HG02642 (cell line): ENCODE measurements at regions not wholly inside any gene's neighbourhood (a gene's known extent, or its start where the extent isn't known, plus 50 kb on each side); places are given as distances from the start of the nearest gene placed in this dataset.

ENCODE experiments used
- ATAC-seq: cut with Tn5 transposase; IDR thresholded peaks from one replicate; pipeline ENCODE4 v1.9.1; 2021; ENCODE audit warnings: mild to moderate bottlenecking; ENCODE audit not compliant: unreplicated experiment, poor library complexity

DNA sequence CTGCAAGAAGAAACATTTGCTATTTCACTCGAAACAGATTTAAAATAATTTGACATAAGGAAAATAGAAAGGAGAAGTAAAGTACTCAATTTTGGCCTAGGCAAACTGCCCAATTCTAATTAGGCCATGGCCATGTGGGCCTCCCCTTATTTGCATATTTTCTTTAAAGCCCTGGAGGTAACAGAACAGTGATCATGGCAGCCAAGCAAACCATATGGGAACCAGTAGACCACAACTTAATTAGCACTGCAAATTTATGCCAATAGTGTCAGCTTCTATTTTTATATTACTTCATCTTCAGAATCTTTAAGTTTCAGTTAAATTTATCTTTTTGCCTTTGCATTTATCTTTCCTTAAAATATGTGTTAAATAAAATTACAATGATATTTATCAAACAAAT is 63.3 kb upstream of the THSD7A start:
- ATAC-seq = no peak

DNA sequence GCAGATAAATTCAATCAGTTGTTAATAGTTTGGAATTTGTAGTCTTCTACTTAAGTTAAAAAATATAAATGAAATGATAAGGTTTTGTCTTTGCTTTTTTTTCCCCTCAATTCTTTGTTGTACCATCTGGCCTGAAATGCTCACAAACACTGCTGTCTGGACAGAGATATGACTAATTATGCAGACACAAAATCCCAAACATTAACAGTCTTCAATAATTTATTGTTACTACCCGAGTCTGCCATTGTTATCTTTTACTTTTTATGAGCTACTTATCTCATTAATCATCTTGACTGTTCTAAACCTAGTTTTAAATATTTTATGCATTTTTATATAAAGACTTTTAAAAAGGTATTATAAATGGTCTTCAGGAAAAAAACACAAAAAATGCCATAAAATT is 64.7 kb upstream of the THSD7A start:
- ATAC-seq = no peak

DNA sequence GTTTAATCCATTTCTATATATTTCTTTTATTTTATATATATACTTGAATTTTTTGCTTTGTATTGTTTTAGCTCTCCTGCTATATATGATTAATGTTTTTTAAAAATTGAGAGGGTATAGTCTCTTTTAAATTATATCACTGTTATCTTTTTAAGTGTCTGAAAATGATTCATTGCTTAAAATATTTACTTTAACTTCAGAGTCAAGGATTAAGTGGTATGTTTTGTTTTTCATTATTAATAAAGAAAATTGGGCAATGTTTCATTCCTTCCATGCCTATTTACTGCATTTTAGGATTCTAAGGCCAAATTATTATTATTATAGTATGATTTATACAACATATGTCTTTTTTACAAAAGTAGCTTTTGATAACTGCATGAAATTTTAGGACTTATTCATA is 67.2 kb upstream of the THSD7A start:
- ATAC-seq = no peak

DNA sequence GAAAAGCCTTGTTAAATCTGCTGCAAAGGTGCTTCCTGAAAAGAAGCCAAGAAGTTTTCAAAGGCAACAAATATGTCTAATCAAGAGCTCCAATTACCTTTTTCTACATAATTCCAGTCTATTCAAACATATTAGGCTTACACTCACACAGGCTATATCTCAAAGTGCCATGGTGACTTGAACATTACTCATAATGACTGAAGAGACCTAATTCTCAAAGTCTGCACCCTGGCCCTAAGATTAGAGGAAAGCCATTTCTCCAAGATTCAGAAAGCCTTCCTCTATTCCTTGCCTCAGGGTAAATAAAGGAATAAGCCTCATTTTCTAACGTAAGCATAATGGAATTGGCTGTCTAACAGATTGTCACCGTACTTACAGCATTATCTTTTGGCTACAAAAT is 78.3 kb upstream of the THSD7A start:
- ATAC-seq = no peak

DNA sequence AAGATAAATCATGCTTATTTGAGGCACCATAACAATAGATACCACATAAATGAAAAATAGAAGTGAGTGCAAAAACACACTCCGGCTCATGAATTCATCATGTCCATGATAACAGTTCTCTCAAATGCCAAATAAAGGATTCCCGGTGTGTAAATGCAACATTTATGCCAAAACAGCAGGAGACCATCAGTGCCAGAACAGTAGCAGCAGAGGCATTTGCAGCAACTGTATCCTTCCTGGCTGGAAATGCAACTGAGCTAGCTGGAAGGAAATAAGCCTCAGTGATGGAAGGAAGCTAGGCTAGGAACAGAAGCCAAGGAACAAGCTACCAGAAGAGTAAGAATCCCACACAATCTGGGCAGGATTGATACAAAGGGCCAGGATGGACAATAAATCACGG is 79.9 kb upstream of the THSD7A start:
- no peak for ATAC-seq

DNA sequence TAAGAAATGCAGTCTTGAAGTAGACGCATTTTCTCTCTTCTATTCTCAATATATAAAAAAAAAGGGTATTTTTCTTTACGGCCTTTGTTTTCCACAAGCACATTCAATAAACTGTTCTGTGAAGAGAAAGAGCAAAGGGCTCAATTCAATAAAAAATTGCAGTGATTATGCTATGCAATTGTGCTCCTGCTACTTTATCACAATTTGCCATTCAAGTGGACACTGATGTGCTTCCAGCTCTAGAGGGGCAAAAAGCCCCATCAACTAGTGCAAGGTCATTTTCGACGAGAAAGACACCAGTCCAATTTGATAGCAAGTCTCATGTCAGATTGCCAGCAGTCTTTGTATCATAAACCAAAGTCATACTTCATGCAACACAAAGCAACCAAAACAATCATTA is 82.6 kb upstream of the THSD7A start:
- no peak for ATAC-seq

DNA sequence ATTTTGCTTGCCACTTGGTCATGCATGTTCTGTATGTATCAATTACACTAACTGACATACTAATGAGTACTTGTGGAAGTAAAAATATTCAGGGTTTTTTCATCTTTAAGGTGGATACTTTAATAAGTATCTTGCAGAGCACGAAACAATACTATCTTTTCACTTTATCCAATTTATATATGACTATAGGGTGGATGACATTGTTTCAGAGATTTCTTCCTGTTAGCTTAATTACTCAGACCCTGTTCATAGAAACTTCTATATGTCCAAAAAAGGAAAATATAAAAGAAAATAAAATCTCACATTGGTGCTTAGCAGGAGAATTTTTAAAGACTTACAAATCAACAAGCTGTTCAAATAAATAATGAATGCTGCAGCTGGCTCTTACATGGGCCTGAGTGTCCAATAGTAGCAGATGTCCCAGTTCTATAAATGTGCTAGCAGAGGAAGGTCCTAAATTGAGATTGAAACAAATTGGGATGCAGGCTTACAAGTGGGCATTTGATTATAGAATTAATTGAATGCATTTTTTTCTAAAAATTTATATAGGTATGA is 91.5 kb upstream of the THSD7A start:
- no peak for ATAC-seq

DNA sequence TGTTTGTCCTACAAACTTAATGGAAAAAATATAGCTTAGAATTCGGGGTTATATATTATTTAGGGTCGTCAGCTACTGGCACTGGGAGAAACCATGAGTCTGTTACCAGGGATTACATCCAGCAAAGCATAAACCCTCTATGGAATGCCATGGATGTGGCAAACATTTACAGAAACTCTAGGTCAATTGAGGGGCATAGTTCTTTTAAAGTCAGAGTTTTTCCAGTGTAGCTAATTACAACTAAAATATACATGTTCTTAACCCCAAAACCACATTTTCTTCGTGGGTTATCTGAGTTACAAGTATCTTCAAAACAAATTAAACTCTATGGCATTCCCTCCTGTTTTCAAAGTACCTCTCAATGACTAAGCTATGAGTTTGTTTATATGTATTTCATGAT is 99.3 kb upstream of the THSD7A start:
- no peak for ATAC-seq

DNA sequence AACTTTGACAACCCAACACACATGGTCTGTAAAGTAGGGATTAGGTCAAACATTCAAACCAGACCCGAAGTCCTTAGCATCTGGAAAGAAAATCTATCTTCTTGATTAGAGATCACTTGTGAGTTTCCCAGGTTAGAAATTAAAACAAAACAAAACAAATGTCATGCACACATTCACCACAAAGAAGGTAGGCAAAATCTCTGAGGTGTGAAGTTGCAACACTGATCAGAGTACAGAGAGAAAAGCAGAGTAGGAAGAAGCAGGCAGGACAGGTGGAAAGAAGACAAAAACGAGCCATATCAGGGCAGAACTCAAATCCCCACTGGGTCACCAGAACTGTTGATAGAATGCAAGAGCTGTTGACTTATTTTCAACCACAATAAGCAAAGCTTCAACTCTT is 102.8 kb upstream of the THSD7A start:
- ATAC-seq = no peak

DNA sequence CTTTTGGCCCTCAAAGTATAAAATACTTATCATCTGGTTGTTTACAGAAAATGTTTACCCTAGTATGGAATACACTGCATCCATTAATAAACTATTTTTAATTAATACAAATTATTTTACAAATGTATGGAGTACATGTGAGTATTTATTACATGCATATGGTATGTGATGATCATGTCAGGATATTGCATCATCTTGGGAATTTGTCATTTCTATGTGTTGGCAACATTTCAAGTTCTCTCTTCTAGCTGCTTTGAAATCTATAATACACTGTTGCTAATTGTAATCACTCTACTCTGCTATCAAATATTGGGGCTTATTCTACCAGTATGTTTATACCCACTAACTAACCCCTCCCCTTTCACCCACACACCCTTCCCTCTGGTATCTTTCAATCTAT is 103.9 kb upstream of the THSD7A start:
- ATAC-seq = no peak

DNA sequence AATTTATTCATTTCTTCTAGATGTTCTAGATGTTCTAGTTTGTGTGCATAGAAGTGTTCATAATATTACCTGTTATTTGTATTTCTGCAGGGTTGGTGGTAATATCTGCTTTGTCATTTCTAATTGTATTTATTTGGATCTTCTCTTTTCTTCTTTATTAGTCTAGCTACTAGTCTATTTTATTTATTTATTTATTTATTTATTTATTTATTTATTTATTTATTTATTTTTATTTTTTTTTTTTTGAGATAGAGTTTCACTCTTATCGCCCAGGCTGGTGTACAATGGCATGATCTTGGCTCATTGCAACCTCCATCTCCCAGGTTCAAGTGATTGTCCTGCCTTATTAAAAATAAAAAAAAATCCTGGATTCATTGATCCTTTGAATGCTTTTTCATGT is 114.8 kb upstream of the THSD7A start:
- no peak for ATAC-seq

DNA sequence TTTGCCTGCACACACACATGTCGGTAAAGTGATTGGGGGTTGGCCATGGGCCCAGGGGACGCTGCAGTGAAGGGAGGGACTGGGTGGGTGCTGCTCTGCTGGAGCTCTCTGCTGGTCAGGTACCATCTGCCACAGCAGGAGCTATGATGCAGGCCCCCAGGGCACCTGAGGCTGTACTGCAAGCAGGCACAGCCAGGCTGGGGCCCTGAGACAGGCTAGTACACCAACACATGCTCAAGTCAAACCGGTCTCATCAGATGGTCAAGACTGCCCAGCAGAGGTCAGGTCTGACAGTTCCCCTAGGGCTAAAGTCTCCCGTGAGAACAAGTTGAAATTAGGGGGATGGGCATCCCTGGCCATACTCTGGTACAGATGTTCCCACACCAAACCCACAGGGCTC is 118.3 kb upstream of the THSD7A start:
- no peak for ATAC-seq

DNA sequence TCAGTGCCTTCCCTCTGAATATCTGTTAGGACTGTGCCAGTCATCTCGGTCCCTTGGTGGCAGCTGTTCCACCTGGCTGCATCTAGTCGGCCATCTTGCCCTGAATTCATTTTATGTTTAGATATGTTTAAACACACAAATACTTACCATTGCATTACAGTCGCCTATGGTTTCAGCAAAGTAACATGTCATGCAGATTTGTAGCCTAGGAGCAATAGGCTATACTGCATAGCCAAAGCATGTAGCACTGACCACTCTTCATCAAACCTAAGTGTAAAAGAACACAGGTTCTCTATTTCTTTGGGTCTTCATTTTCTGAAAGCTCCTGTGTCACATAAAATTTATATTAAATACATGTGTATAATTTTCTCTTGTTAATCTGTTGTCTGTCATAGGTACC is 118.9 kb upstream of the THSD7A start:
- no peak for ATAC-seq

DNA sequence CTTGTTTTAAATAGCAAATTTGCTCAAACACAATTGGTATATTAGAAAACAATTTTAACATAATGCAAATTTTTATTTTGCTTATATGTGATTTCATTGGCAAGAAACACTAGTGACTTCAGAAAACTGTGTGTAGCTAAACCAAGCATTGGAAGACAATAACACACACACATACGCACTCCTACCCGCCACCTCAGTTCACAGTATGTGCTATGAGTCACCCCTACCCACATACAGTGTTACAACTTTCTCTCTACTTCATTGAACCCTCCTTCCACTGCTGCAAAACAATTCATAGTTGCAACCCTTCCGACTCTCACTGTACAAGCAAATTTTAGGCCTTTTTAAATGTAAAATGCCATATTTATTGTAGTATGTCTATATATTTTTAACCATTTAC is 119.9 kb upstream of the THSD7A start:
- ATAC-seq = no peak

DNA sequence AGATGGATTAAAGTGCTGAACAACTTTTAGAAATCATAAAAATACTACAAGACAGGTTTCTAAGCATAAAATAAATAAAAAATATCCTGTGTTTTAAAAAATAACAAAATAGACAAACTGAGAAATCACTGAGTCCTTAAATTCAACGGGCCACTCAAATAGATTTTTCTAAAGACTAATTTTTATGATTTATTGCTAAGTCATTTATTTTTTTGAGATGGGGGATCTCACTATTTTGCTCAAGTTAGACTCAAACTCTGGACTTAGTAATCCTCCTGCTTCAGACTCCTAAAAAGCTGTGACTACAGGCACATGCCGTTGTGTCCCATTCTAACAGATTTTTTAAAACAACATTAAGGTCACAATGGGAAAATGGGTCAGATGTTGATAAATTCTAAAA is 121.0 kb upstream of the THSD7A start:
- ATAC-seq = no peak

DNA sequence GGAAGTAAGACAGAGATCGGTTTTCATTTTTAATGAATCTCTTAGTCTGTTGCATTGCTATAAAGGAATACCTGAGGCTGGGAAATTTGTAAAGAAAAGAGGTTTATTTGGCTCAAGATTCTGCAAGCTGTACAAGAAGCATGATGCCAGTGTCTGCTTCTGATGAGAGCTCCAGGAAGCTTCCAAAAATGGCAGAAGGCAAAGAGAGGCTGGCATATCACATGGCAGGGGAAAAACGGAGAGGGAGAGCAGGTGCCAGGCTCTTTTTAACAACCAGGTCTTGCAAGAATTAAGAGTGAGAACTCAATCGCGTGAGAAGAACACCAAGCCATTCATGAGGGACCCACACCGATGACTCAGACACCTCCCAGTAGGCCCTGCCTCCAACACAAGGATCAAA is 125.0 kb upstream of the THSD7A start:
- no peak for ATAC-seq

DNA sequence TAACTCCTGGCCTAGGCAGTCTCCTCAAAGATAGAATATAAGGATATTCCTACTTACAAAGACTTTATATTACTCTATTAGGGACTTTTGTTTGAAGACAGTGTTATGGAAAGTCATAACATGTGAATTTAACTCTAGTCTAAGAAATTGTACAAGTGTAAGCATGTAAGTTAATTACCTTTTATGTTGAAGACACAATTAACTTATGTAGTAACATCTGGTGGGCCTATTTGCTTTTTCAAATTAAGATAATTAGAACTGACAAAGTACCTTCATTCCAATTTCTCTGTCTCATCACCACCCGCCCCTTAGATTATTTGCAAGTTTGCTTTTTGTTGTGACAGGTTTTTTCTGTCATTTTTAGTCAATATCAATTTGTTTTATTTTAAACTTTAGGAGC is 126.0 kb upstream of the THSD7A start:
- ATAC-seq = no peak

DNA sequence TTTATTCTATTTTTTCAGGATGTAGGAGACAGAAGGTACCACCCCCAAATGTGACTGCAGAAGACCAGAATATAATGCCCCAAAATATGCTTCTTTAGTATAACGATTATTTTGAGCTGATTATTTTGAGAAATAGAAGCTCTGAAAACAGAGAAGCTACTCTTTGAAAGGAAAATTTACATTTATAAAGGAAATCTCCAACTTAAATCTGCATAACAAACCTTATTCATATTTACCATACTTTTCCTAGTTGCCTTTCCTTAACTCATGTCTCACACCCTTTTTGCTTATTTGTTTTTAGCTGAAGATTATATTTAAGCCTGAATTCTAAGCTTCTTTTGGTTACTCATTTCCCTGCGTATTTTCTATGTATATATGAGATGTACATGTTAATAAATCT is 127.1 kb upstream of the THSD7A start:
- ATAC-seq = no peak

DNA sequence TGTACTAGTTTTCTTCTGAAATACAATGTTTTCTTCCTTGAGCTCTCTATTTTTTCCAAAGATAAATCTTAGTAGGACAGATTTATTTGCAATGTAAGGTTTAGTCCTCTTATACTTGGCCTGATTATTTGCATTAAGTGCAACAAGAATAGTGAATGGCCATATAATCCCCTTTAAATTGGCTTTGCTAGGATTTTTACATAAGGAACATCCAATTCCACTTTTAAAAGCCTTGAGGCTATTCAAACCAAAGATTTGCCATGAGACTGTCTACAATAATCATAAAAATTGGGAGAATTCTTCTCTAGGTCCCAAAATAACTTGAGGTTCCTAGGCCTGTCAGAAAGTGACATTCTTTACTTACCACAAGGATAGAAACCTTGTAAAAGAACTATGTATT is 128.6 kb upstream of the THSD7A start:
- no peak for ATAC-seq

DNA sequence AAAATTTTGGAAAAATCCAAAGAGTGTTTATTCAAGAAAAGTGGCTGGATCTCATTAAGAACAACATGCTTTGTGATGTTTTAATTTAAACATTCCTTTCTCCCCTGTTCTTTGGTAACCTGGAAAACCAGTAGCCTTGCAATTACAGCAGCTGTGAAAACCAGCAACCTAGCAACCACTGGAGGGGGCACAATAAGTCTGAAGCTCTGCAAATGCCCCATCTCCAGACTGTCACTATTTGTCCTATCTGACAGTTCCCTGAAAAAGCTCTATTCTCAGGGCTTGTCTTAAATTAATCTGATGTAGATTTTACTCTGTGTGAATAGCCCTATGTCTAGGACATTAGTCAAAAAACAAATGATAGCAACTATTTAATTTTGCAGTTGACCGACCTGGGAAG is 137.6 kb upstream of the THSD7A start:
- no peak for ATAC-seq

DNA sequence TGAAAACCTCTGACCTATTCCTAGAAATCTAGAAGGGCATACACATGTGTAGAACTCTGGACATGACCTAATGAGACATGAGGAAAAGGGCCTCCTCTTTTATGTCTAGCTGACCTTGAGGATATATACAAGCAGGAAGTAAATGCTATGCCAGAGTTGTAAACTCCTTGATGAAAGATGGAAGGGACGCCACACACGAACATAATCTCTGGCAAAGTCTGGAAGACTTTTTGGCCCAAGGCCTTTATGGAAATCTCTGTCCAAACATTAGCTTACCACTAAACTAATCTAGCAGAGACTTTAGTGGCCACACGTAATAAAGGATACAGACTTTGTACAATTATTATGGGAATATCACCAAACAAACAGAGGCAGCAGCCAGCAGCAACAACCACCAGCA is 138.1 kb upstream of the THSD7A start:
- ATAC-seq = no peak

DNA sequence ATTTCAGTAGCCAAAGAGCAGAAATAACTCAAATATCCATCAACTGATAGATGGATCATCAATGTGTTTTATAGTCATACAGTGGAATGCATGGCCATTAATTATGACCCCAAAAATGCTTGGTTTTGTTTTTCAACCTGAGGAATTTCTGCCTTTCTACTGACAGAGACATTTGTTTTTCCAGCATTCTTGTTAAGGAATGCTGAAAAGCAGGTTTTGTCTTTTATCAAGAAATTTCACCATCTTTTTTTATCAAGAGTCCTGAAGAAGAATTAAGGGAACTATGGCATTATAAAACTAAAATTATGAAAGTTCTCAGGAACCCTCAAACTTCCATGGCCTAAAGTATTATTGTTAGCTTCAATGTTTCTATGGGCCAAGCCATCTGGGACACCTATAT is 153.4 kb upstream of the THSD7A start:
- ATAC-seq = no peak

DNA sequence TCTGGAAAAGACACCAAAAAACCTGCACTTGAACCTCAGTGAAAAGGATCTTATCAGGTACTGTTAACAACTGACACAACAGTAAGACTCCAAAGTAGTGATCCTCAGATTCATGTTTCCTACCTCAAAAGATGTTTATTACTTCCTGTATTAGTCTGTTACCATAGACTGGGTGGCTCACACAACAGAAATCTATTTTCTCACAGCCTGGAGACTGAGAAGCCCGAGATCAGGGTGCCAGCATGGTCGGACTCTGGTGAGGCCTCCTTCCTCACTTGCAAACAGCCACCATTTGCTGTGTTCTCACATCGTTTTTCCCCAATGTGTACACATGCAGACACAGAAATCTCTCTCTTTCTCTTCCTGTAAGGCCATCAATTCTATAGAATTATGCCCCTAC is 154.0 kb upstream of the THSD7A start:
- no peak for ATAC-seq
